HFFc6 (cell line): ENCODE measurements at regions not wholly inside any gene's neighbourhood (a gene's known extent, or its start where the extent isn't known, plus 50 kb on each side); places are given as distances from the start of the nearest gene placed in this dataset.

ENCODE experiments used
- DNase-seq: peaks from one replicate; pipeline ENCODE4 v3.0.0-alpha.2; 2018
- H3K27ac Mint-ChIP-seq: 2 replicates; pipeline ENCODE4 v1.8.0; 2020; ENCODE audit warnings: mild to moderate bottlenecking, mixed read lengths
- H3K27me3 Mint-ChIP-seq: 2 replicates; pipeline ENCODE4 v1.8.0; 2021; ENCODE audit warnings: mild to moderate bottlenecking, moderate library complexity, mixed read lengths; ENCODE audit not compliant: insufficient read depth
- H3K36me3 Mint-ChIP-seq: 2 replicates; pipeline ENCODE4 v1.8.0; 2021; ENCODE audit warnings: low read depth, mixed read lengths
- H3K4me1 Mint-ChIP-seq: 2 replicates; pipeline ENCODE4 v1.8.0; 2020; ENCODE audit warnings: low read depth, mixed read lengths
- H3K4me3 Mint-ChIP-seq: 2 replicates; pipeline ENCODE4 v1.8.0; 2020; ENCODE audit warnings: mild to moderate bottlenecking, moderate library complexity, mixed read lengths
- H3K9me3 Mint-ChIP-seq: 2 replicates; pipeline ENCODE4 v1.8.0; 2020; ENCODE audit warnings: mild to moderate bottlenecking, mixed read lengths
- TF ChIP-seq, protein P1 (sequence below): fragments of 200-600 bp; sonication (generic); IDR thresholded peaks from 2 replicates; pipeline ENCODE4 v1.5.0; 2021; ENCODE audit warnings: antibody characterized with exemption, mild to moderate bottlenecking

DNA sequence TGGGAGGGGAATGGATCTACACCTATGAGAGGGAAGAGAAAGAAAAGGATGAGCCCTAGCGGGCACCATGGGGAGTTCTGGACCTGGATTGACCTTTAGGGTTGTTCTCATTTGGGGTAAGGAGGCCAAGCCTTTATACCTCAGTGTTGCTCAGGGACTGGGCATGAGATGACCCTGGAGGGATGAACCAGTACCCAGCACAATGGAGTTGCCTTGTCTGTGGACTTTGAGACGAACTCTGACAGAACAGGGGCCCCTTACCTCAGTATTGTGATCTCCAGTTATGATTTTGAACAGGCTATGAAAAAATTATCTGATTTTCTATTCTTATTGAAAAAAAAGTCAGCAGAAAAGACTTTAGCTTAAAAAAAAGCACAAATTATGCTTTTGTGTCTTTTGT lies 88.6 kb downstream of the FOXA2 start:
- no peaks in the 10 kb centered on the region for H3K27me3 Mint-ChIP-seq

DNA sequence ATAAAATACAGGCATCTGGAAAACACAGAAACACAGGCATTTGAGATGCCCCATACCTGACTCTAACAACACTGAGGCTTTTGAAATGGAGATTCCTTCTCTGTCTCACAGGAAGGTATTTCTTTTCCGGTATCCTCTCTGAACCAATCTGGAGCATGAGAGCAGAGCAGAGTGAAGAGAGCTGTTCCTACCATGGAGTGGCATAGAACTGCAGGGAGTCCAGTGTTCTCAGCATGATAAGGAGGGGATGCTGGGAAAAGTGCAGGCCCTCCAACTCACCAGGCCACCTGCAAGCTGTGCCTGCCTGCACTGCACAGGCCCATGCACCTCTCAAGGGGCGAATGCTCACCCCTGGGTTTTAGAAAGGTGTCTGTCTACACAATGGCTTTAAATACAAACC lies 89.2 kb downstream of the FOXA2 start:
- Mint-ChIP-seq H3K36me3 (peaks cover 6% of the 10 kb centered on the region; the same call in 1 of the 2 replicates), H3K9me3 (peaks cover 56% of the 10 kb centered on the region), H3K27ac (no peak overlapping the region), H3K4me3 (no peak overlapping the region), H3K27me3 (no peaks in the 10 kb centered on the region), H3K4me1 (no peaks in the 10 kb centered on the region)
- TF ChIP-seq, protein P1, sequence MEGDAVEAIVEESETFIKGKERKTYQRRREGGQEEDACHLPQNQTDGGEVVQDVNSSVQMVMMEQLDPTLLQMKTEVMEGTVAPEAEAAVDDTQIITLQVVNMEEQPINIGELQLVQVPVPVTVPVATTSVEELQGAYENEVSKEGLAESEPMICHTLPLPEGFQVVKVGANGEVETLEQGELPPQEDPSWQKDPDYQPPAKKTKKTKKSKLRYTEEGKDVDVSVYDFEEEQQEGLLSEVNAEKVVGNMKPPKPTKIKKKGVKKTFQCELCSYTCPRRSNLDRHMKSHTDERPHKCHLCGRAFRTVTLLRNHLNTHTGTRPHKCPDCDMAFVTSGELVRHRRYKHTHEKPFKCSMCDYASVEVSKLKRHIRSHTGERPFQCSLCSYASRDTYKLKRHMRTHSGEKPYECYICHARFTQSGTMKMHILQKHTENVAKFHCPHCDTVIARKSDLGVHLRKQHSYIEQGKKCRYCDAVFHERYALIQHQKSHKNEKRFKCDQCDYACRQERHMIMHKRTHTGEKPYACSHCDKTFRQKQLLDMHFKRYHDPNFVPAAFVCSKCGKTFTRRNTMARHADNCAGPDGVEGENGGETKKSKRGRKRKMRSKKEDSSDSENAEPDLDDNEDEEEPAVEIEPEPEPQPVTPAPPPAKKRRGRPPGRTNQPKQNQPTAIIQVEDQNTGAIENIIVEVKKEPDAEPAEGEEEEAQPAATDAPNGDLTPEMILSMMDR, result no peak
- DNase-seq, result no peak

More for the DNA sequence above, 88.6 kb downstream of the FOXA2 start:
- DNase-seq, result no peak
- Mint-ChIP-seq H3K4me3 (no peak overlapping the region), H3K27ac (no peak overlapping the region), H3K9me3 (peaks cover 62% of the 10 kb centered on the region), H3K36me3 (peaks cover 6% of the 10 kb centered on the region; the same call in 1 of the 2 replicates), H3K4me1 (no peaks in the 10 kb centered on the region)
- TF ChIP-seq, protein P1, result no peak

DNA sequence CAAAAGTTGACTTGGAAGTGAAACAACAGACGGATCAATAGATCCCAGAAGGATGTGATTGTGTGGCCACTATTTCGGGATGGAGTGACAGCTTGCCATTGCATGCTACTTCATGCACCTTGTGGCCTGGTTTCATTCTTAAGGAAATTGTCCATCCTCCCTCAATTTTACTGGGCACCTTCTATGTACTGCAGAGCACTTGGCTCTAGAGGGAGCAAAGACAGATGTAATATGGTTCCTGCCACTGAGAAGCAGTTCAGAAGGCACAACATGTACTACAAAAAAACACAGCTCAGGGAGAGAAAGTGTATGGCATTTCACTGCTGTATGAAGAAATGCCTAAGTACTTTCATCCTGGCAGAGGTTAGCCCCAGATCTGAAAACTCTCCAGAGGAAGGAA lies 91.9 kb downstream of the FOXA2 start:
- Mint-ChIP-seq H3K4me3 (no peak overlapping the region), H3K4me1 (no peaks in the 10 kb centered on the region), H3K9me3 (peaks cover 48% of the 10 kb centered on the region), H3K27ac (no peak overlapping the region), H3K36me3 (peaks cover 3% of the 10 kb centered on the region; the same call in 1 of the 2 replicates), H3K27me3 (no peaks in the 10 kb centered on the region)
- TF ChIP-seq, protein P1, result no peak
- DNase-seq, result no peak

DNA sequence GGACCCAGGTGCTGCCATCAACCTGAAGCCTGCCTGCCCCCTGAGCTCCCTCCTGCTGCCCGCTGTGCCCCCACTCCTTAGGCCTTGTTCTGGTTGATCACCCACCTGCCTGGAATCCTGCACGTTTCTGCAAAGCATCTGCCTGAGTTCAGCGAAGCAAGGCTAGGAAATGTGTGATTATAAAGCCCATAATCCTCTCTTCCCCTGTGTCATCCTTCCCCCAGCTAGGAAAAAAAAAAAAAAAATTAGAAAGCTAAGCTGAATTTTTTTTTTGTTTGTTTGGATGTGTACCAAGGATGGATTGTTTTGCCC lies 93.2 kb downstream of the FOXA2 start:
- no peak overlapping the region for H3K27ac Mint-ChIP-seq
- peaks cover 45% of the 10 kb centered on the region for H3K9me3 Mint-ChIP-seq
- H3K36me3 Mint-ChIP-seq, result no peaks in the 10 kb centered on the region
- DNase-seq, result no peak
- H3K4me3 Mint-ChIP-seq, result no peak overlapping the region
- TF ChIP-seq, protein P1, result no peak
- H3K27me3 Mint-ChIP-seq, result no peaks in the 10 kb centered on the region
- no peaks in the 10 kb centered on the region for H3K4me1 Mint-ChIP-seq

DNA sequence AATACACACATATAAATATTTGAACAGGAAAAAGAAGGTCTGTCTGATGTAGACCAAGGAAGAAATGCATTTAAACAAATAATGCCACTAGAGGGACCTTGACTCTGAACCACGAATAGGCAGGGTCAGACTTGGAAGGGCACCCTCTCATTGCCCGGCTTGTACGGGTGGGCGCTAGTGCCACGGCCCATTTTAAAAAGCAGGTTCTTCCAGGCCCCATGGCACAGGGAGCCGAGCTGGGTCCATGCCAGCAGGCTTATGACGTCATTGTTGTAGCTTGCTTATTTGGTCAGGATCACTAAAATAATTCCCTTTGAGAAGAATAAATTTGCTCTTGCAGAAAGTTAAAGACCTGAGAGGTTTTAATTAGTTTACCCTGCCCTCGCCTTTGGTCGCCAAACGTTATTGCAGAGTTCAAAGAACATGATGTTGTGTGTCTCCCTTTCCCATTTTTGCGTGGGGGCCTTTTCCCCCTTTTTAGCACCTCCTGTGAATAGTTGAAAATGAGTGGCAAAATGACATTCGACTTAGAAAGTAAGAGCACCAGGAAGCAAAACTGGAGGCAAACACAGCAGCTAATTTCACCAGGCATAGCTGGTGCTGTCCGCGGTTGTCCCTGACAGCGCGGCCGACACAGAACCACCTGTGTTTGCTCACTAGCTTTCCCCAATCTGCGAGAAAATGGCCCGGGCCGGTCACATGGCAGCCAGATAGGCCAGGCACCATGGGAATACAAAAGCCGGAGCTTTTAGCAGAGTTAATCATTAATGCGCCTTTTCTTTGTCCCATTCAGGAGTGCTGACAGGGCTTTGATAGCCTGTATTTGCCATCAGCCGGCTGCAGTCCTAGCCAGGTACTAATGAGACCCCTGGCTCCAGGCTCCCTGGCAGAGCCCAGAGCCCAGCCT lies 93.8 kb downstream of the FOXA2 start:
- Mint-ChIP-seq H3K27ac (no peak overlapping the region), H3K4me1 (no peaks in the 10 kb centered on the region), H3K9me3 (peaks cover 42% of the 10 kb centered on the region), H3K4me3 (no peak overlapping the region), H3K36me3 (no peaks in the 10 kb centered on the region), H3K27me3 (no peaks in the 10 kb centered on the region)
- no peak for DNase-seq
- TF ChIP-seq, protein P1, result no peak
